Heart right ventricle (tissue), 16 donors: ENCODE measurements at regions not wholly inside any gene's neighbourhood (a gene's known extent, or its start where the extent isn't known, plus 50 kb on each side); places are given as distances from the start of the nearest gene placed in this dataset.

Experiments
- ATAC-seq, 8 donors: fragments of 200-7000 bp; cut with Tn5 transposase; one replicate each; pipeline ENCODE4 v1.9.1; 2020; ENCODE audit warnings: mild to moderate bottlenecking in 8 of 8, moderate library complexity in 8 of 8, moderate number of reproducible peaks in 1 of 8
- DNase-seq, 2 donors: peaks; one replicate each; pipeline ENCODE4 v3.0.0-alpha.2; 2020
- H3K27ac ChIP-seq, 10 donors: fragments of 200-600 bp; sonication (generic) in 2 of 10; one replicate each; pipeline versions ENCODE4 v1.5.0 to v1.8.0; 2020 to 2022; ENCODE audit warnings: mild to moderate bottlenecking in 3 of 10
- H3K27me3 ChIP-seq, 7 donors: fragments of 200-600 bp; one replicate each; pipeline ENCODE4 v1.8.0; 2021 to 2022; ENCODE audit warnings: mild to moderate bottlenecking in 2 of 7
- H3K36me3 ChIP-seq, 9 donors: fragments of 200-600 bp; sonication (generic) in 1 of 9; one replicate each; pipeline versions ENCODE4 v1.5.0 to v1.8.0; 2020 to 2022; ENCODE audit warnings: mild to moderate bottlenecking in 2 of 9
- H3K4me1 ChIP-seq, 9 donors: fragments of 200-600 bp; sonication (generic) in 1 of 9; one replicate each; pipeline versions ENCODE4 v1.5.0 to v1.8.0; 2020 to 2022; ENCODE audit warnings: mild to moderate bottlenecking in 4 of 9
- H3K4me3 ChIP-seq, 10 donors: fragments of 200-600 bp; sonication (generic) in 2 of 10; one replicate each; pipeline versions ENCODE4 v1.5.0 to v1.8.0; 2020 to 2022; ENCODE audit warnings: mild to moderate bottlenecking in 7 of 10, moderate library complexity in 2 of 10
- H3K9me3 ChIP-seq, 11 donors: fragments of 200-600 bp in 10 of 11; sonication (generic) in 2 of 11; one replicate each; pipeline versions ENCODE4 v1.5.0 to v1.8.0; 2013 to 2022; ENCODE audit warnings: mild to moderate bottlenecking in 2 of 11, control low read depth in 1 of 11, moderate library complexity in 1 of 11
- WGBS, 2 donors: extraction: QIAGEN DNeasy Blood & Tissue Kit; methylation state at CpG; one replicate each; pipeline ENCODE4 v1.1.7; 2013; ENCODE audit warnings: inconsistent platforms in 1 of 2; 5-methylcytosine and 5-hydroxymethylcytosine counted together
- intact Hi-C, 10 donors: fragments of 100-400 bp; cut with DNase I; formaldehyde crosslinking; loops; one replicate each; pipeline versions ENCODE4 v1.11.1 to v1.14.2; 2022
- TF ChIP-seq, protein P1 (sequence below), 9 donors: fragments of 200-600 bp; sonication (generic) in 2 of 9; IDR thresholded peaks; one replicate each; pipeline versions ENCODE4 v1.5.0 to v1.8.0; 2021 to 2022; ENCODE audit warnings: antibody characterized with exemption in 9 of 9, mild to moderate bottlenecking in 5 of 9, moderate library complexity in 1 of 9
- donor health status: Arrhythmogenic right ventricular cardiomyopathy.
- donor health status: ischemic (EF 13 %, LVEDD 7.1; RV severe dilation, severe dysfunction).
- donor health status: healthy with polysubstance abuse.
- donor health status: DM: no; HTN: yes; CAD: no.
- donor health status: DM: no; HTN: no; CAD: no.
- donor health status: ischemic (EF 25% LVEDD 6.9; RV normal size, moderate dysfunction).
- donor health status: ischemic (EF 25% LVEDD 5.7; RV mildly dilated, moderate dysfunction).
- donor health status: healthy.
- donor health status: DM: yes; HTN: yes; CAD: no.
- donor health status: Ischemic cardiomyopathy.
- donor health status: ischemic (EF 35%, LVEDD 5.7; RV mildly dilated, moderate dysfunction).
- donor health status: nonischemic (EF 11% LVEDD 7.7; RV severe dilation, severe dysfunction).
- donor health status: DM: yes; HTN: yes; CAD: no.
- donor health status: PGD.
- donor health status: ischemic (EF 29% LVEDD 5.4; RV normal size, mild dysfunction).
- donor health status: nonischemic (EF 23%, LVEDD 6.1; RV moderate dilation, normal function).

DNA sequence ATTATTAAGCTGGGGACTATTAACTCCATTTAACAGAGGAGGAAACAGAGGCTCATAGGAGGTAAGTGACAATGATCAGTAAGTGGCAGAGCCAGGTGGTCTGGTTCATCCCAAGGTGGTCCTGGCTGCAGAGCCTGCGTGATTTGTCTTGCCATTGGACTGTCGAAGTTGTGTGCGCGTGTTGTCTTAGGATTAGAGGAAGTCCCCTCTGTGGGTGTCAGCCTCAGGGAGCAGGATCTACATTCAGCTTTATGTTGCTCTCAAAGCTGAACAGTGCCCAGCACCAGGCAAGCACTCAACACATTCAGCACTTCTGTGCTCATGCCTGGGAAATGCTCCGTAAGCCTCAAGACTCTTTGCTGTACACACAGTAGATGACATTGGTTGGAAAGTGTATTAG, 139.5 kb downstream of the HERPUD2 start:
- H3K4me3 ChIP-seq: no peak overlapping the region
- H3K27ac ChIP-seq: no peak overlapping the region
- intact Hi-C loops: no loop called here
- H3K4me1 ChIP-seq: no peaks in the 10 kb centered on the region
- DNase-seq (no peak), ATAC-seq (no peak)
- WGBS, 2 donors: 87 to 92% methylated on average over 5 of the region's 5 CpGs
- no peaks in the 10 kb centered on the region for H3K27me3 ChIP-seq
- no peaks in the 10 kb centered on the region for H3K36me3 ChIP-seq
- TF ChIP-seq, protein P1, sequence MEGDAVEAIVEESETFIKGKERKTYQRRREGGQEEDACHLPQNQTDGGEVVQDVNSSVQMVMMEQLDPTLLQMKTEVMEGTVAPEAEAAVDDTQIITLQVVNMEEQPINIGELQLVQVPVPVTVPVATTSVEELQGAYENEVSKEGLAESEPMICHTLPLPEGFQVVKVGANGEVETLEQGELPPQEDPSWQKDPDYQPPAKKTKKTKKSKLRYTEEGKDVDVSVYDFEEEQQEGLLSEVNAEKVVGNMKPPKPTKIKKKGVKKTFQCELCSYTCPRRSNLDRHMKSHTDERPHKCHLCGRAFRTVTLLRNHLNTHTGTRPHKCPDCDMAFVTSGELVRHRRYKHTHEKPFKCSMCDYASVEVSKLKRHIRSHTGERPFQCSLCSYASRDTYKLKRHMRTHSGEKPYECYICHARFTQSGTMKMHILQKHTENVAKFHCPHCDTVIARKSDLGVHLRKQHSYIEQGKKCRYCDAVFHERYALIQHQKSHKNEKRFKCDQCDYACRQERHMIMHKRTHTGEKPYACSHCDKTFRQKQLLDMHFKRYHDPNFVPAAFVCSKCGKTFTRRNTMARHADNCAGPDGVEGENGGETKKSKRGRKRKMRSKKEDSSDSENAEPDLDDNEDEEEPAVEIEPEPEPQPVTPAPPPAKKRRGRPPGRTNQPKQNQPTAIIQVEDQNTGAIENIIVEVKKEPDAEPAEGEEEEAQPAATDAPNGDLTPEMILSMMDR (IDR thresholded peaks at IDR 0.05): no peak
- no peaks in the 10 kb centered on the region for H3K9me3 ChIP-seq

DNA sequence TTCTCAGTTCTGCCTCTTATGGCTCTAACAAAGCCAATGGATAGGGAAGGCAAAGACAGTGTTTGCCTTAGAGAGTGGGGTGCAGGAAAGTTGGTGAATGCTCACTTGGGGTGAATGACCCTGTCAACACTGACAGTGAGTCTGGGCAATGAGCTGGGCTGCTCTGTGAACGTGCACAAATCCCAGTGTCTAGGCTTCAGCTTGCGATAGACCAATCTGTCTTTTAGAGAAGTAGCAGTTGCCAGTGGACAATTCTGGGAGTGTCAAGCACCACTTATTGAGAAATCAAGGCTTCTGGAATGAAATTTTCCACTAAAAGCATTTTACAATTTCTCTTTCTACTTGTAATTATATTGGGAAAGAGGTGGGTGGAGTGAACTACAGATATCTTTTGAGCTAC, 141.4 kb downstream of the HERPUD2 start:
- ATAC-seq (peak in 2 of 8 donors; percentile 54 to 59), DNase-seq (no peak)
- TF ChIP-seq, protein P1 (IDR thresholded peaks at IDR 0.05): no peak
- 53 to 79% methylated on average over 2 of the region's 2 CpGs for WGBS, 2 donors
- H3K4me3 ChIP-seq: no peak overlapping the region
- no peaks in the 10 kb centered on the region for H3K36me3 ChIP-seq
- H3K27me3 ChIP-seq: peaks cover 0 to 6% (median 0%) of the 10 kb centered on the region in 7 donors
- no peaks in the 10 kb centered on the region for H3K9me3 ChIP-seq
- no peak overlapping the region for H3K27ac ChIP-seq
- intact Hi-C loops: no loop called here
- H3K4me1 ChIP-seq: no peaks in the 10 kb centered on the region

DNA sequence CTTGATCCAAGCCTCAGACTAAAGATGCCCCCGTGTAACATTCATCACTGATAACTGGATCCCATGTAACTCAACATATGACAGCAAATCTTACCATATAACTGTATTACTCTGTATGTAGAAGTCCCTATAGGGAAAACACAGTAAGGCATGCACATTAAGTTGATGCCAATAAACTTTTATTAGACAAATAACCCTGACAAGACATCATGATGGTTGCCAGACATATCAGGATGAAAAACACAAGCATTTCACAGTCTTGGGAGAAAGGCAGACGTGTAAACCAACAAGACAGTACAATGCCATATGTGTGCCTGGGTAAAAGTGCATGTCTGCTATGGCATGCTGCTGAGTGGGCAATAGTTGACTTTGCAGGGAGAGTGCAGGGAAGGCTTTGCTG, 142.2 kb downstream of the HERPUD2 start:
- 79 to 87% methylated on average over 2 of the region's 2 CpGs for WGBS, 2 donors
- intact Hi-C loops: no loop called here
- TF ChIP-seq, protein P1 (IDR thresholded peaks at IDR 0.05): no peak

DNA sequence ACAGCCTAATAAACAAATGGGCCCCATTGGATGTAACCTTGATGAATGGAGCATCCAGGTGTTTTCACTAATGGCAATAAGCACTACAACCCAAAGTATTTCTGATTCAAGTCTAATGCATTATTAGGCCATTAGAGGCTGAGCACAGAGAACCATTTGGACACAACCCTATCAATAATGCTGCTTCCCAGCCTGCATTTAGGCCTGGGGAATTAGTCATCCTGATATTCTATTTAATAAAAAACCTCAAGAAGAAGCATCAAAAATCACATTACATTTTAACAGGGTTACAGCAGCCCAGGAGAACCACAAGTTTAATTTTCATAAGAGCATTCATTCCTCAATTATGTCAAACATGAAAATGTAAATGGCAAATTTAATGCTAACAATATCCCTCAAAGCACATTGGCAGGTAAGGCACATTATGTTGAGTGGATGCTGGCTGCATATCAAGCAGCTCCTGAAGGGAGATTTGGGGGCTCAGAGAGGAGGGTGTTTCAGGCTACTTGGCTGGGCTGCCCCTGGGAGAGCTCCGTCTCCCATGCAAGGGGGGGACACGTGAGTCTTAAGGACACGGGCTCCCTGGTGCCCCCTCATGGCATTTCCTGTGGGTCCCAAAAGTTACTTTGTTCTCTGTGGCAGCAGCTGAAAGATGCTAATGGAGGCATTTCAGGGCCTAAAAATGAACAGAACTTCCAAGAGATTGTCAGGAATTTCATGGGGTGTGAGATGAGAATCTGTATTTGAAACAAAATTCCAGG, 143.4 kb downstream of the HERPUD2 start:
- Histone ChIP-seq H3K4me3 (no peak overlapping the region), H3K27ac (no peak overlapping the region), H3K36me3 (no peaks in the 10 kb centered on the region), H3K9me3 (no peaks in the 10 kb centered on the region), H3K4me1 (no peaks in the 10 kb centered on the region), H3K27me3 (peaks cover 0 to 13% (median 0%) of the 10 kb centered on the region in 7 donors)
- intact Hi-C loops: no loop called here
- no peak for DNase-seq
- no peak for ATAC-seq
- TF ChIP-seq, protein P1 (IDR thresholded peaks at IDR 0.05): no peak
- 30 to 35% methylated on average over 3 of the region's 3 CpGs for WGBS, 2 donors

More for the DNA sequence above, 142.2 kb downstream of the HERPUD2 start:
- Histone ChIP-seq H3K4me1 (no peaks in the 10 kb centered on the region), H3K4me3 (no peak overlapping the region), H3K9me3 (no peaks in the 10 kb centered on the region), H3K36me3 (no peaks in the 10 kb centered on the region), H3K27ac (no peak overlapping the region), H3K27me3 (peaks cover 0 to 6% (median 0%) of the 10 kb centered on the region in 7 donors)
- DNase-seq (no peak), ATAC-seq (no peak)
